Esophagus squamous epithelium (tissue), 5 donors: ENCODE measurements at regions not wholly inside any gene's neighbourhood (a gene's known extent, or its start where the extent isn't known, plus 50 kb on each side); places are given as distances from the start of the nearest gene placed in this dataset.

Experiments
- DNase-seq: peaks from one replicate; lab custom pipeline; 2025; lab: John Stamatoyannopoulos, UW
- H3K27ac ChIP-seq, 4 donors: fragments of 200-600 bp; sonication (generic); one replicate each; pipeline ENCODE4 v1.5.1; 2016 to 2019; ENCODE audit warnings: mild to moderate bottlenecking in 1 of 4
- H3K27me3 ChIP-seq, 4 donors: fragments of 200-600 bp; sonication (generic); 1 replicate in 3 of 4; 2 replicates in 1 of 4; pipeline versions ENCODE4 v1.5.1 to v1.6.0; 2017 to 2021; ENCODE audit warnings: antibody characterized with exemption in 1 of 4
- H3K36me3 ChIP-seq, 3 donors: fragments of 200-600 bp; sonication (generic); one replicate each; pipeline ENCODE4 v1.5.1; 2016 to 2019
- H3K4me1 ChIP-seq, 3 donors: fragments of 200-600 bp; sonication (generic); one replicate each; pipeline ENCODE4 v1.5.1; 2017 to 2019
- H3K4me3 ChIP-seq, 4 donors: fragments of 200-600 bp; sonication (generic); 1 replicate in 3 of 4; 2 replicates in 1 of 4; pipeline ENCODE4 v1.5.1; 2016 to 2019; ENCODE audit warnings: mild to moderate bottlenecking in 2 of 4, moderate library complexity in 1 of 4
- H3K9me3 ChIP-seq, 3 donors: fragments of 200-600 bp; sonication (generic); one replicate each; pipeline ENCODE4 v1.5.1; 2016 to 2019
- POLR2A ChIP-seq, 4 donors: fragments of 450-650 bp; IDR thresholded peaks; one replicate each; pipeline ENCODE4 v1.6.1; 2017; ENCODE audit warnings: antibody characterized with exemption in 4 of 4, mild to moderate bottlenecking in 4 of 4, moderate library complexity in 3 of 4
- WGBS, 2 donors: methylation state at CpG; one replicate each; pipeline ENCODE4 v1.1.5; 2018; 5-methylcytosine and 5-hydroxymethylcytosine counted together
- intact Hi-C: fragments of 100-400 bp; cut with DNase I; formaldehyde crosslinking; loops from one replicate; pipeline ENCODE4 v1.15.0; 2022
- TF ChIP-seq, protein P1 (sequence below), 6 experiments: fragments of 450-650 bp in 4 of 6; fragments of 200-600 bp in 2 of 6; sonication (generic) in 2 of 6; IDR thresholded peaks; one replicate each; pipeline ENCODE4 v1.5.1; 2016 to 2019; ENCODE audit warnings: antibody characterized with exemption in 6 of 6, mild to moderate bottlenecking in 4 of 6, moderate library complexity in 4 of 6
- donor health status: DM: yes; HTN: yes; CAD: no.

DNA sequence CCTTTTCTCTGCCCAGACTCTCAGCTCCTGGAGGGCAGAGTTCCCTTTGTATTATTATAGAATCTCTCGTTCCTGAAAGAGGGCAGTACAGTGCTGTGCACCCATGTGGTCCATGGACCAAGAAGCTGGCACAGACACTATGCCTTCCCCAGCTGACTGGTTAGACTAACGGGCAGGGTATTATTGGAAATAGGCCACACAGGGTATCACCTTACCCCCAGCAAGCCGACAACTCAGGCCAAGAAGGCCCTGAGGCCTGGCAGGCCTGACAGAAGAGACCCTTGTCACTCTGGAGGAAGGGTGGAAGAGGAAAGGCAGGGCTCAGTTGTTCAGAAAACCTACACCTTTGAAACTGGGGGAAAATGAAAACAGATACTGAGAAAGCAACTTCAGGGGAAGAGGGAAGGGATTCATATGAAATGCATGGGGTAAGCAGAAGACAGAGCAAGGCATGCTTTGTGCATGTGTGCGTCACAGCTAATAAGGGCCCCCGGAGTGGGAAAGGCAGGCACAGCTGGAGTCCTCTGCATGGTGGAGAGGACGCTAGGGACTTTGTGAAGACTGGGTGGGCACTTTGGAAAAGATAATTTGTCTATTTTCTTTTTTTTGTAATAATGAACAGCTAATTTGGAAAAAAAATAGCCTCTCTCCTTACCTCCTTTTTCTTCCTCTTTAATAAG, 476.8 kb upstream of the CELF4 start:
- 79 to 84% methylated on average over 4 to 6 of the region's 6 CpGs for WGBS, 2 donors
- Histone ChIP-seq H3K4me1 (peaks cover 0 to 44% (median 18%) of the 10 kb centered on the region in 3 donors), H3K4me3 (no peak overlapping the region), H3K27ac (no peak overlapping the region), H3K36me3 (no peaks in the 10 kb centered on the region), H3K9me3 (no peaks in the 10 kb centered on the region), H3K27me3 (no peaks in the 10 kb centered on the region)
- TF ChIP-seq POLR2A (IDR thresholded peaks at IDR 0.05) = no peak
- TF ChIP-seq, protein P1, sequence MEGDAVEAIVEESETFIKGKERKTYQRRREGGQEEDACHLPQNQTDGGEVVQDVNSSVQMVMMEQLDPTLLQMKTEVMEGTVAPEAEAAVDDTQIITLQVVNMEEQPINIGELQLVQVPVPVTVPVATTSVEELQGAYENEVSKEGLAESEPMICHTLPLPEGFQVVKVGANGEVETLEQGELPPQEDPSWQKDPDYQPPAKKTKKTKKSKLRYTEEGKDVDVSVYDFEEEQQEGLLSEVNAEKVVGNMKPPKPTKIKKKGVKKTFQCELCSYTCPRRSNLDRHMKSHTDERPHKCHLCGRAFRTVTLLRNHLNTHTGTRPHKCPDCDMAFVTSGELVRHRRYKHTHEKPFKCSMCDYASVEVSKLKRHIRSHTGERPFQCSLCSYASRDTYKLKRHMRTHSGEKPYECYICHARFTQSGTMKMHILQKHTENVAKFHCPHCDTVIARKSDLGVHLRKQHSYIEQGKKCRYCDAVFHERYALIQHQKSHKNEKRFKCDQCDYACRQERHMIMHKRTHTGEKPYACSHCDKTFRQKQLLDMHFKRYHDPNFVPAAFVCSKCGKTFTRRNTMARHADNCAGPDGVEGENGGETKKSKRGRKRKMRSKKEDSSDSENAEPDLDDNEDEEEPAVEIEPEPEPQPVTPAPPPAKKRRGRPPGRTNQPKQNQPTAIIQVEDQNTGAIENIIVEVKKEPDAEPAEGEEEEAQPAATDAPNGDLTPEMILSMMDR (IDR thresholded peaks at IDR 0.05) = no peak
- intact Hi-C loops = no loop called here
- no peak for DNase-seq

DNA sequence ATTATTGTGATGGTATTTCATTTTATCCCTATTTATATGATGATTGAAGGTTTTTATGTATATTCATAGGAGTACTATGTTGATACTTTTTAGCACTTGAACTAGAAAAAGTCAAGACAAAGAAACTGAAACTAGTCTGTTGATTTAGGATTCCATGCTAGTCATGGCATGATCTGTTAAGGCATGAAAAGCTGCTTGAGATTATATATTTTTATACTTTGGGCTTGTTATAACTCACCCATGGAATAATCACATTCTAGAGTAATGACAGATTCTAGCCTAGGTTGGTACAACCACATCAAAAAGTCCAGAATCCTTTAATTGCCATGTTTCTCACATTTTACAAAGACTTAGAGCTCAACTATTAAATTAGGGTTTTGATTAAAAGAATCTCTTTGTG, 472.6 kb upstream of the CELF4 start:
- no peak for TF ChIP-seq POLR2A (IDR thresholded peaks at IDR 0.05)
- TF ChIP-seq, protein P1 (IDR thresholded peaks at IDR 0.05) = no peak
- Histone ChIP-seq H3K4me3 (no peak overlapping the region), H3K36me3 (no peaks in the 10 kb centered on the region), H3K4me1 (peaks cover 0 to 45% (median 18%) of the 10 kb centered on the region in 3 donors), H3K9me3 (no peaks in the 10 kb centered on the region), H3K27me3 (no peaks in the 10 kb centered on the region), H3K27ac (peak overlapping the region in 3 of 4 donors; percentile 59 to 76 (median 74))
- intact Hi-C loops = no loop called here
- no peak for DNase-seq

DNA sequence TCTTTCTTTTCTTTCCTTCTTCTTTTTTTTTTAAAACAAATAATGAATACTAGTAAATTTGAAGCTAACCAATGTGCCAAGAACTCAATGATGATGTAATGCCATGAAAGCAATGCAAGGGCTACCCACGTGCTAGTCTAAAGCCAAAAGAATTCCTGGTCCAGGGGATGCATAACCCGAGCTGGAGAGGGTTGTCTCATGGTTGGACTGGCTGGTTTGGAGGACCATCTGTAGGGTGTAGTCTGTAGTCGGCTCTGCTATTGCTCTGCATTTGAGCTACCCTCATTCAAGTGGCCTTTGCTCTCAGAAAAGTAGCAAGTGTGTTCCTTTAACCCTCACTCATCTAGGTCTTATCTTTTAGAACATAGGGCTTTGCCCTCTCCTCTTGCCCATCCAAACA, 469.6 kb upstream of the CELF4 start:
- Histone ChIP-seq H3K9me3 (no peaks in the 10 kb centered on the region), H3K36me3 (no peaks in the 10 kb centered on the region)

DNA sequence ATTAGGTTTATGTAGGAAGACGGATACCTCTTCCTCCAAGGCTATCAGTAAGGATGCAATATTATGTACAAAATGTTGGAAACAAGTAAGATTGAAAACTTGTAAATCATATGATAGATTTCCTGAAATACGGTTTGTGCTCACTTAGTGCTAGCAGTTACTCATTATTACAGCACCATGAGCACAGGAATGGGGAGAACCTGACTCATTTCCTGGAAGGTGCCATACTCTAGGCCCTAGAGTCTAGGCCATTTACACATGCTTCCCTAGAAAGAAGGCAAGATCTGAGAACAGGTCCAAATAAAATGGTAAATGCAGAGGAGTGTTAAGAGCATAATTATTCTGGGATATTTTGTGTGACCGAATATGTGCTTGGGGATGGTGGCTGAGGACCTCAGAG, 467.7 kb upstream of the CELF4 start:
- Histone ChIP-seq H3K4me1 (peaks cover 0 to 8% (median 5%) of the 10 kb centered on the region in 3 donors), H3K27me3 (no peaks in the 10 kb centered on the region), H3K4me3 (no peak overlapping the region), H3K36me3 (no peaks in the 10 kb centered on the region), H3K9me3 (no peaks in the 10 kb centered on the region), H3K27ac (no peak overlapping the region)
- TF ChIP-seq, protein P1 (IDR thresholded peaks at IDR 0.05) = no peak
- no peak for TF ChIP-seq POLR2A (IDR thresholded peaks at IDR 0.05)
- intact Hi-C loops = no loop called here
- no peak for DNase-seq
- WGBS, 2 donors = 78% methylated on average over 3 of the region's 3 CpGs

More for the DNA sequence above, 469.6 kb upstream of the CELF4 start:
- H3K4me3 ChIP-seq = no peak overlapping the region
- intact Hi-C loops = no loop called here
- peaks cover 0 to 27% (median 13%) of the 10 kb centered on the region in 3 donors for H3K4me1 ChIP-seq
- TF ChIP-seq, protein P1 (IDR thresholded peaks at IDR 0.05) = no peak
- no peak for TF ChIP-seq POLR2A (IDR thresholded peaks at IDR 0.05)
- WGBS, 2 donors = 5 to 24% methylated on average over 3 of the region's 3 CpGs
- no peak for DNase-seq
- H3K27me3 ChIP-seq = no peaks in the 10 kb centered on the region
- H3K27ac ChIP-seq = no peak overlapping the region

DNA sequence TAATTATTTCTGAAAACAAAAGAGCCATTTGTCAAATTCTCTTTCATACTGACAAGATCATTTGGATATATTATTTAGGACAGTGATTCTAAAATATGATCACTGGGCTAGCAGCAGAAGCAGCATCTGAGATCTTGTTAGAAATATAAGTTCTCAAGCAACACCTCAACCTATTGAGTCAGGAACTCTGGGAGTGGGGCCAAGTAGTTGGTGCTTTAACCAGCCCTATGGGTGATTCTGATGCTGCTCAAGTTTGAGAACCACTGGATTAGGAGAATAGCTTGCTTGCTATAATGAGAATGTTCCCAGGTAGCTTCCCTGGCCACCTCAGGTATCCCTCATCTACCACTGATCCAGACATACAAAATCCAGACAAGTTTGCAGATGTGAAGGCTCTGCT, 466.9 kb upstream of the CELF4 start:
- intact Hi-C loops = no loop called here
- TF ChIP-seq, protein P1 (IDR thresholded peaks at IDR 0.05) = no peak
- no peak for TF ChIP-seq POLR2A (IDR thresholded peaks at IDR 0.05)
- H3K36me3 ChIP-seq = no peaks in the 10 kb centered on the region

More for the DNA sequence above, 466.9 kb upstream of the CELF4 start:
- Histone ChIP-seq H3K9me3 (no peaks in the 10 kb centered on the region), H3K4me3 (no peak overlapping the region), H3K27ac (no peak overlapping the region), H3K4me1 (peaks cover 0 to 3% (median under 1%) of the 10 kb centered on the region in 3 donors), H3K27me3 (no peaks in the 10 kb centered on the region)
- no peak for DNase-seq
